WTC11 (cell line): ENCODE measurements at regions not wholly inside any gene's neighbourhood (a gene's known extent, or its start where the extent isn't known, plus 50 kb on each side); places are given as distances from the start of the nearest gene placed in this dataset.

Experiments
- EMX1 ChIP-seq: fragments of 250-450 bp; sonication (Bioruptor Pico); IDR thresholded peaks from 2 replicates; pipeline ENCODE4 v1.8.0; 2021; ENCODE audit warnings: mild to moderate bottlenecking
- JUN ChIP-seq: sonication (generic); formaldehyde crosslinking; IDR thresholded peaks from 2 replicates; pipeline ENCODE4 v1.8.0; 2023; ENCODE audit warnings: mild to moderate bottlenecking, missing genetic modification reagents
- MXD4 ChIP-seq: fragments of 250-450 bp; sonication (Bioruptor Pico); IDR thresholded peaks from 2 replicates; pipeline ENCODE4 v1.8.0; 2021; ENCODE audit warnings: mild to moderate bottlenecking, moderate library complexity, borderline replicate concordance
- ZNF423 ChIP-seq: fragments of 250-450 bp; sonication (Bioruptor Pico); IDR thresholded peaks from 2 replicates; pipeline ENCODE4 v2.1.2; 2022; ENCODE audit warnings: mild to moderate bottlenecking, moderate library complexity
- TF ChIP-seq, protein P1 (sequence below): fragments of 200-600 bp; IDR thresholded peaks from 2 replicates; pipeline ENCODE4 v1.8.0; 2022; ENCODE audit warnings: antibody characterized with exemption
- TF ChIP-seq, protein P2 (sequence below): fragments of 250-450 bp; sonication (Bioruptor Pico); IDR thresholded peaks from 2 replicates; pipeline ENCODE4 v1.8.0; 2021; ENCODE audit warnings: mild to moderate bottlenecking

DNA sequence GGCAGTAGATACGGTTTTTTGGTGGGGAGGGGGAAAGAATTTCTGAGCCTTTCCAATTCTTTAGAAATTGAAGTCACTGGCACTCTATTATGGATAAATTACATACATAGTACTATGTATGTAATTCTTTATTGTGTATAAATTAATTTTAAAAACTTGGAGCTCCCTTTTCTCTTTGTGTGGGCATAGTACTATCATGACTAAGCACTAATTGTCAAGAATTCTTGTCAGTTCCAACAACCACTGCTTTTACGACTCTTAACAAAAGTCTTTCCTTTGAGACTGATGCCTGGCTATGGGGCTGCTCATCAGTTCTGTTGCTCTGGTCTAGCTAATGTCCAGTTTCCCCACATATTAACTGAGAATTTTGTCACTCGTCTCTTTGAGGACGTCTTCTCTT lies 365.3 kb upstream of the RNF32 start:
- TF ChIP-seq EMX1 (no peak), MXD4 (no peak), ZNF423 (no peak), JUN (no peak)
- TF ChIP-seq, protein P1, sequence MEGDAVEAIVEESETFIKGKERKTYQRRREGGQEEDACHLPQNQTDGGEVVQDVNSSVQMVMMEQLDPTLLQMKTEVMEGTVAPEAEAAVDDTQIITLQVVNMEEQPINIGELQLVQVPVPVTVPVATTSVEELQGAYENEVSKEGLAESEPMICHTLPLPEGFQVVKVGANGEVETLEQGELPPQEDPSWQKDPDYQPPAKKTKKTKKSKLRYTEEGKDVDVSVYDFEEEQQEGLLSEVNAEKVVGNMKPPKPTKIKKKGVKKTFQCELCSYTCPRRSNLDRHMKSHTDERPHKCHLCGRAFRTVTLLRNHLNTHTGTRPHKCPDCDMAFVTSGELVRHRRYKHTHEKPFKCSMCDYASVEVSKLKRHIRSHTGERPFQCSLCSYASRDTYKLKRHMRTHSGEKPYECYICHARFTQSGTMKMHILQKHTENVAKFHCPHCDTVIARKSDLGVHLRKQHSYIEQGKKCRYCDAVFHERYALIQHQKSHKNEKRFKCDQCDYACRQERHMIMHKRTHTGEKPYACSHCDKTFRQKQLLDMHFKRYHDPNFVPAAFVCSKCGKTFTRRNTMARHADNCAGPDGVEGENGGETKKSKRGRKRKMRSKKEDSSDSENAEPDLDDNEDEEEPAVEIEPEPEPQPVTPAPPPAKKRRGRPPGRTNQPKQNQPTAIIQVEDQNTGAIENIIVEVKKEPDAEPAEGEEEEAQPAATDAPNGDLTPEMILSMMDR, result no peak
- TF ChIP-seq, protein P2, sequence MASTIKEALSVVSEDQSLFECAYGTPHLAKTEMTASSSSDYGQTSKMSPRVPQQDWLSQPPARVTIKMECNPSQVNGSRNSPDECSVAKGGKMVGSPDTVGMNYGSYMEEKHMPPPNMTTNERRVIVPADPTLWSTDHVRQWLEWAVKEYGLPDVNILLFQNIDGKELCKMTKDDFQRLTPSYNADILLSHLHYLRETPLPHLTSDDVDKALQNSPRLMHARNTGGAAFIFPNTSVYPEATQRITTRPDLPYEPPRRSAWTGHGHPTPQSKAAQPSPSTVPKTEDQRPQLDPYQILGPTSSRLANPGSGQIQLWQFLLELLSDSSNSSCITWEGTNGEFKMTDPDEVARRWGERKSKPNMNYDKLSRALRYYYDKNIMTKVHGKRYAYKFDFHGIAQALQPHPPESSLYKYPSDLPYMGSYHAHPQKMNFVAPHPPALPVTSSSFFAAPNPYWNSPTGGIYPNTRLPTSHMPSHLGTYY (CRISPR knock-in tag), result no peak
